Testis (tissue), 2 donors: ENCODE measurements at regions not wholly inside any gene's neighbourhood (a gene's known extent, or its start where the extent isn't known, plus 50 kb on each side); places are given as distances from the start of the nearest gene placed in this dataset.

Experiments used
- CTCF ChIP-seq, 3 experiments: fragments of 450-650 bp in 2 of 3; fragments of 200-600 bp in 1 of 3; sonication (generic) in 1 of 3; IDR thresholded peaks; one replicate each; pipeline ENCODE4 v1.5.1; 2016 to 2019; ENCODE audit warnings: antibody characterized with exemption in 3 of 3, mild to moderate bottlenecking in 2 of 3, moderate library complexity in 1 of 3
- POLR2A ChIP-seq: fragments of 450-650 bp; IDR thresholded peaks from one replicate; pipeline ENCODE4 v1.6.1; 2017; ENCODE audit warnings: antibody characterized with exemption, mild to moderate bottlenecking, moderate library complexity

GRCh38 chr20:60780388-60781025 is 471.6 kb upstream of the CDH4 start:
- TF ChIP-seq CTCF (IDR thresholded peaks at IDR 0.05) (no peak), POLR2A (no peak)
